Neural cell (in vitro differentiated cells): ENCODE measurements at regions not wholly inside any gene's neighbourhood (a gene's known extent, or its start where the extent isn't known, plus 50 kb on each side); places are given as distances from the start of the nearest gene placed in this dataset.

Experiments
- H2AFZ ChIP-seq: fragments of 200-600, 300-800 bp; sonication (generic), shearing (Covaris generic); 2 replicates; pipeline ENCODE4 v1.6.0; 2014; ENCODE audit warnings: low read depth, mild to moderate bottlenecking, antibody characterized with exemption, low read length, moderate library complexity
- H3F3A ChIP-seq: fragments of 200-600 bp; shearing (Covaris generic); 2 replicates; pipeline ENCODE4 v1.6.1; 2016; ENCODE audit warnings: mild to moderate bottlenecking, moderate library complexity, mixed read lengths, antibody characterized with exemption, low read length; ENCODE audit not compliant: insufficient read depth, poor library complexity, severe bottlenecking
- H3K27ac ChIP-seq: fragments of 200-600, 300-800 bp; sonication (generic), shearing (Covaris generic); 2 replicates; pipeline ENCODE4 v1.5.1; 2014; ENCODE audit warnings: mild to moderate bottlenecking, low read length, moderate library complexity
- H3K27me3 ChIP-seq: fragments of 300-800, 200-600 bp; sonication (generic), shearing (Covaris generic); 2 replicates; pipeline ENCODE4 v1.6.0; 2014; ENCODE audit warnings: mild to moderate bottlenecking, low read depth, low read length, moderate library complexity; ENCODE audit not compliant: insufficient read depth
- H3K36me3 ChIP-seq: fragments of 300-800, 200-600 bp; sonication (generic), shearing (Covaris generic); 2 replicates; pipeline ENCODE4 v1.5.1; 2014; ENCODE audit warnings: mild to moderate bottlenecking, antibody characterized with exemption, low read length, moderate library complexity; ENCODE audit not compliant: insufficient read depth
- H3K4me2 ChIP-seq: fragments of 300-800, 200-600 bp; sonication (generic), shearing (Covaris generic); 2 replicates; pipeline ENCODE4 v1.6.0; 2014; ENCODE audit warnings: mild to moderate bottlenecking, low read length
- H3K4me3 ChIP-seq: fragments of 300-800, 200-600 bp; sonication (generic), shearing (Covaris generic); 2 replicates; pipeline ENCODE4 v1.5.1; 2014; ENCODE audit warnings: mild to moderate bottlenecking, low read length, moderate library complexity
- H3K79me2 ChIP-seq: fragments of 200-600 bp; shearing (Covaris generic); replicated peaks from 2 replicates; pipeline ENCODE4 v1.6.0; 2014; ENCODE audit warnings: mild to moderate bottlenecking, low read length, moderate library complexity; ENCODE audit not compliant: insufficient read depth
- H3K9ac ChIP-seq: fragments of 300-800, 200-600 bp; sonication (generic), shearing (Covaris generic); 2 replicates; pipeline ENCODE4 v1.6.1; 2016; ENCODE audit warnings: mild to moderate bottlenecking, low read length, mixed read lengths
- H3K9me2 ChIP-seq: fragments of 200-600 bp; shearing (Covaris generic); 2 replicates; pipeline ENCODE4 v1.6.1; 2016; ENCODE audit warnings: mild to moderate bottlenecking, low read length, mixed read lengths; ENCODE audit not compliant: insufficient read depth
- H3K9me3 ChIP-seq: fragments of 200-600, 300-800 bp; sonication (generic), shearing (Covaris generic); 2 replicates; pipeline ENCODE4 v1.6.1; 2016; ENCODE audit warnings: mild to moderate bottlenecking, mixed run types, low read length, moderate library complexity, mixed read lengths
- H4K20me1 ChIP-seq: fragments of 200-600 bp; shearing (Covaris generic); 2 replicates; pipeline ENCODE4 v1.6.1; 2016; ENCODE audit warnings: mild to moderate bottlenecking, mixed run types; ENCODE audit not compliant: insufficient read depth
- CTCF ChIP-seq: fragments of 450-650 bp; IDR thresholded peaks from 2 replicates; pipeline ENCODE4 v1.5.1; 2014; ENCODE audit warnings: antibody characterized with exemption, mild to moderate bottlenecking, moderate library complexity; ENCODE audit not compliant: poor library complexity, severe bottlenecking
- EP300 ChIP-seq: fragments of 450-650 bp; conservative IDR thresholded peaks from 2 replicates; pipeline ENCODE4 v1.6.1; 2014; ENCODE audit warnings: antibody characterized with exemption, mild to moderate bottlenecking, moderate library complexity; ENCODE audit not compliant: poor library complexity, severe bottlenecking
- EZH2 ChIP-seq: fragments of 200-600, 300-800 bp; shearing (Covaris generic), sonication (generic); IDR thresholded peaks from 2 replicates; pipeline ENCODE4 v1.6.1; 2014; ENCODE audit warnings: antibody characterized with exemption, low read length, borderline replicate concordance, mild to moderate bottlenecking; ENCODE audit not compliant: insufficient read depth, poor library complexity, severe bottlenecking
- MXI1 ChIP-seq: fragments of 450-650 bp; conservative IDR thresholded peaks from 2 replicates; pipeline ENCODE4 v1.6.1; 2014; ENCODE audit warnings: antibody characterized with exemption, mild to moderate bottlenecking; ENCODE audit not compliant: poor library complexity, severe bottlenecking
- POLR2AphosphoS5 ChIP-seq: IDR thresholded peaks from 2 replicates; pipeline ENCODE4 v1.6.1; 2012
- RAD21 ChIP-seq: fragments of 450-650 bp; conservative IDR thresholded peaks from 2 replicates; pipeline ENCODE4 v1.6.1; 2014; ENCODE audit warnings: antibody characterized with exemption, mild to moderate bottlenecking, moderate library complexity
- SMC3 ChIP-seq: fragments of 450-650 bp; conservative IDR thresholded peaks from 2 replicates; pipeline ENCODE4 v1.6.1; 2014; ENCODE audit warnings: antibody characterized with exemption, mild to moderate bottlenecking, moderate library complexity; ENCODE audit not compliant: poor library complexity
- TAF1 ChIP-seq: IDR thresholded peaks from 2 replicates; pipeline ENCODE4 v1.6.1; 2012; ENCODE audit warnings: low read depth
- TF ChIP-seq, protein P1 (sequence below): IDR thresholded peaks from 2 replicates; pipeline ENCODE4 v1.6.1; 2012; ENCODE audit warnings: borderline replicate concordance

- Histone ChIP-seq H3K4me2 (no peak overlapping the region), H3K79me2 (no peaks in the 10 kb centered on the region), H2AFZ (no peak overlapping the region), H3K9ac (no peak overlapping the region), H4K20me1 (no peaks in the 10 kb centered on the region), H3K4me3 (no peak overlapping the region), H3K27ac (no peak overlapping the region), H3K9me2 (no peaks in the 10 kb centered on the region), H3K27me3 (no peaks in the 10 kb centered on the region), H3F3A (no peaks in the 10 kb centered on the region), H3K9me3 (no peaks in the 10 kb centered on the region), H3K36me3 (no peaks in the 10 kb centered on the region)
- no peak for TF ChIP-seq SMC3
- TF ChIP-seq POLR2AphosphoS5 = no peak
- no peak for TF ChIP-seq MXI1
- TF ChIP-seq RAD21 = no peak
- TF ChIP-seq CTCF = no peak
- TF ChIP-seq, protein P1, sequence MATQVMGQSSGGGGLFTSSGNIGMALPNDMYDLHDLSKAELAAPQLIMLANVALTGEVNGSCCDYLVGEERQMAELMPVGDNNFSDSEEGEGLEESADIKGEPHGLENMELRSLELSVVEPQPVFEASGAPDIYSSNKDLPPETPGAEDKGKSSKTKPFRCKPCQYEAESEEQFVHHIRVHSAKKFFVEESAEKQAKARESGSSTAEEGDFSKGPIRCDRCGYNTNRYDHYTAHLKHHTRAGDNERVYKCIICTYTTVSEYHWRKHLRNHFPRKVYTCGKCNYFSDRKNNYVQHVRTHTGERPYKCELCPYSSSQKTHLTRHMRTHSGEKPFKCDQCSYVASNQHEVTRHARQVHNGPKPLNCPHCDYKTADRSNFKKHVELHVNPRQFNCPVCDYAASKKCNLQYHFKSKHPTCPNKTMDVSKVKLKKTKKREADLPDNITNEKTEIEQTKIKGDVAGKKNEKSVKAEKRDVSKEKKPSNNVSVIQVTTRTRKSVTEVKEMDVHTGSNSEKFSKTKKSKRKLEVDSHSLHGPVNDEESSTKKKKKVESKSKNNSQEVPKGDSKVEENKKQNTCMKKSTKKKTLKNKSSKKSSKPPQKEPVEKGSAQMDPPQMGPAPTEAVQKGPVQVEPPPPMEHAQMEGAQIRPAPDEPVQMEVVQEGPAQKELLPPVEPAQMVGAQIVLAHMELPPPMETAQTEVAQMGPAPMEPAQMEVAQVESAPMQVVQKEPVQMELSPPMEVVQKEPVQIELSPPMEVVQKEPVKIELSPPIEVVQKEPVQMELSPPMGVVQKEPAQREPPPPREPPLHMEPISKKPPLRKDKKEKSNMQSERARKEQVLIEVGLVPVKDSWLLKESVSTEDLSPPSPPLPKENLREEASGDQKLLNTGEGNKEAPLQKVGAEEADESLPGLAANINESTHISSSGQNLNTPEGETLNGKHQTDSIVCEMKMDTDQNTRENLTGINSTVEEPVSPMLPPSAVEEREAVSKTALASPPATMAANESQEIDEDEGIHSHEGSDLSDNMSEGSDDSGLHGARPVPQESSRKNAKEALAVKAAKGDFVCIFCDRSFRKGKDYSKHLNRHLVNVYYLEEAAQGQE = no peak
- TF ChIP-seq EP300 = no peak
- no peak for TF ChIP-seq TAF1
- no peak for TF ChIP-seq EZH2
These were observed 259.1 kb downstream of the PDHA2 start for GRCh38 chr4:96099031-96099430.

DNA sequence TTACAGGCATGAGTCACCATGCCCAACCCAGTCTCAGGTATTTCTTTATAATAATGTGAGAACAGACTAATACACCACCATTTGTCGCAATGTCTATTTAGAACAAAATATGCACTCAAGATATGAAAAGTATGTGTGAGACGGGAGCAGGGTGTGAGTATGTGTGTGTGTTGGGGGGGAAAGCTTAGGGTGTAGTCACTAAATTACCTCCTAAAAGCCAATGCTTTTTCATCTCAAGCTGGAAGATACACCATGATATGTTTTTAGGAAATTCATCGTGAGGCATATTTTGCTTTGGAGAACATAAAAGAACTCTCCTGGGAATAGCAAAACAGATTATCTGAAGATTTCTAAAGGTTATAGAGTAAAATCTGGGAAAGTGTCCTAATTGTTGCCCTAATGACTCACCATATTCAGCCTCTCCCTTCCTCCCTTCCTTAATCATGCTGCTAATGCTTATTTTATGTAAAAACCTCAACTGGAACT, 262.7 kb downstream of the PDHA2 start:
- H3K4me3 ChIP-seq = no peak overlapping the region
- H2AFZ ChIP-seq = no peak overlapping the region
- no peak overlapping the region for H3K27ac ChIP-seq
- no peak overlapping the region for H3K4me2 ChIP-seq
- no peaks in the 10 kb centered on the region for H3F3A ChIP-seq
- H3K27me3 ChIP-seq = no peaks in the 10 kb centered on the region
- H4K20me1 ChIP-seq = no peaks in the 10 kb centered on the region
- no peaks in the 10 kb centered on the region for H3K36me3 ChIP-seq
- no peak overlapping the region for H3K9ac ChIP-seq
- TF ChIP-seq MXI1 (no peak), POLR2AphosphoS5 (no peak), EZH2 (no peak), TAF1 (no peak), EP300 (no peak), RAD21 (no peak), CTCF (no peak), SMC3 (no peak)
- TF ChIP-seq, protein P1 = no peak
- no peaks in the 10 kb centered on the region for H3K9me2 ChIP-seq
- no peaks in the 10 kb centered on the region for H3K9me3 ChIP-seq
- no peaks in the 10 kb centered on the region for H3K79me2 ChIP-seq
